Aorta (tissue), 5 donors: ENCODE measurements at regions not wholly inside any gene's neighbourhood (a gene's known extent, or its start where the extent isn't known, plus 50 kb on each side); places are given as distances from the start of the nearest gene placed in this dataset.
A peak's percentile ranks its signal among the peaks of the same experiment; 100 is the strongest.

Experiments used
- ATAC-seq: fragments of 200-7000 bp; cut with Tn5 transposase; one replicate; pipeline ENCODE4 v1.9.1; 2022; ENCODE audit warnings: moderate library complexity; ENCODE audit not compliant: low FRiP score
- DNase-seq, 2 donors: peaks; one replicate each; pipeline ENCODE4 v3.0.0-alpha.2; 2020
- H3K27ac ChIP-seq, 2 donors: one replicate each; pipeline ENCODE4 v1.5.1; 2013; ENCODE audit warnings: low read length in 2 of 2, mild to moderate bottlenecking in 2 of 2, moderate library complexity in 2 of 2, control low read depth in 1 of 2, inconsistent platforms in 1 of 2, low read depth in 1 of 2
- H3K27me3 ChIP-seq, 2 donors: one replicate each; pipeline ENCODE4 v1.6.1; 2013; ENCODE audit warnings: control low read depth in 1 of 2, low read length in 1 of 2, mild to moderate bottlenecking in 1 of 2, moderate library complexity in 1 of 2; ENCODE audit not compliant: insufficient read depth in 2 of 2, control insufficient read depth in 1 of 2
- H3K36me3 ChIP-seq, 2 donors: one replicate each; pipeline ENCODE4 v1.6.1; 2013; ENCODE audit warnings: control low read depth in 1 of 2, low read length in 1 of 2, mild to moderate bottlenecking in 1 of 2; ENCODE audit not compliant: insufficient read depth in 2 of 2, control insufficient read depth in 1 of 2
- H3K4me1 ChIP-seq, 2 donors: one replicate each; pipeline ENCODE4 v1.6.1; 2013; ENCODE audit warnings: low read length in 2 of 2, control low read depth in 1 of 2, mild to moderate bottlenecking in 1 of 2, moderate library complexity in 1 of 2; ENCODE audit not compliant: insufficient read depth in 2 of 2, control insufficient read depth in 1 of 2
- H3K4me3 ChIP-seq, 2 donors: one replicate each; pipeline ENCODE4 v1.5.1; 2013; ENCODE audit warnings: low read length in 2 of 2, control low read depth in 1 of 2, mild to moderate bottlenecking in 1 of 2
- H3K9me3 ChIP-seq: one replicate; pipeline ENCODE4 v1.6.1; 2013; ENCODE audit warnings: mild to moderate bottlenecking, low read length; ENCODE audit not compliant: control insufficient read depth
- WGBS, 2 donors: extraction: QIAGEN DNeasy Blood & Tissue Kit; methylation state at CpG; one replicate each; pipeline ENCODE4 v1.1.7; 2013; 5-methylcytosine and 5-hydroxymethylcytosine counted together
- intact Hi-C, 2 donors: fragments of 100-400 bp; cut with DNase I; formaldehyde crosslinking; loops; one replicate each; pipeline versions ENCODE4 v1.14.2 to v1.15.0; 2022
- donor health status: healthy with polysubstance abuse.
- donor health status: Bipolar disorder and iron deficiency.
- donor health status: DM: no; HTN: no; CAD: no.
- donor health status: DM: no; HTN: no; CAD: no.
- donor health status: DM: yes; HTN: yes; CAD: no.

DNA sequence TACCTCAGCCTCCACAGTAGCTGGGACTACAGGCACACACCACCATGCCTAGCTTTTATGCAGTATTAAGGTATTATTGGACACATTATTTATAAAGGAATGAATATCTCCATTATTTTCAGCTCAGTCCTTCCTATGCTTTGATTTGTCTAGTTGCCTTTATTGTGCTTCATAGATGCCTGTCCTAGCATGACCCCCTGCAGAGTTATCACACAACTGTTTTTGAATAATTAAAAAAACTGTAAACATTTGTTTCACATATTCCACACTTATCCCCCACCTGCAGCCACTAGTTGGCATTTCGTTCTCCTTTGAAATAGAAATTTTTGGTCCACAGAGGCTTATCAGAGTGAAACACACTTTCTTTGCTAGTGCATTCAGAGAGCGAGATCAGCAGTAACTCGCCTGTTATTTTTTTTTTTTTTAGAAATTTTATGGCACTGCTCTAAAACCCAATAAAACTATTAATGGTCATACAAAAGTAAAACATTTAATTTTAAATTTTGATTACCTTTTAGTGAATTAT, 151.8 kb upstream of the RASA1 start:
- ATAC-seq (no peak), DNase-seq (no peak)
- H3K4me1 ChIP-seq: peaks cover 0 to 4% of the 10 kb centered on the region in 2 donors
- no peaks in the 10 kb centered on the region for H3K27me3 ChIP-seq
- no peak overlapping the region for H3K4me3 ChIP-seq
- H3K27ac ChIP-seq: no peak overlapping the region
- WGBS, 2 donors: 58 to 84% methylated on average over 3 of the region's 3 CpGs
- intact Hi-C loops: no loop called here
- H3K36me3 ChIP-seq: no peaks in the 10 kb centered on the region
- no peaks in the 10 kb centered on the region for H3K9me3 ChIP-seq

DNA sequence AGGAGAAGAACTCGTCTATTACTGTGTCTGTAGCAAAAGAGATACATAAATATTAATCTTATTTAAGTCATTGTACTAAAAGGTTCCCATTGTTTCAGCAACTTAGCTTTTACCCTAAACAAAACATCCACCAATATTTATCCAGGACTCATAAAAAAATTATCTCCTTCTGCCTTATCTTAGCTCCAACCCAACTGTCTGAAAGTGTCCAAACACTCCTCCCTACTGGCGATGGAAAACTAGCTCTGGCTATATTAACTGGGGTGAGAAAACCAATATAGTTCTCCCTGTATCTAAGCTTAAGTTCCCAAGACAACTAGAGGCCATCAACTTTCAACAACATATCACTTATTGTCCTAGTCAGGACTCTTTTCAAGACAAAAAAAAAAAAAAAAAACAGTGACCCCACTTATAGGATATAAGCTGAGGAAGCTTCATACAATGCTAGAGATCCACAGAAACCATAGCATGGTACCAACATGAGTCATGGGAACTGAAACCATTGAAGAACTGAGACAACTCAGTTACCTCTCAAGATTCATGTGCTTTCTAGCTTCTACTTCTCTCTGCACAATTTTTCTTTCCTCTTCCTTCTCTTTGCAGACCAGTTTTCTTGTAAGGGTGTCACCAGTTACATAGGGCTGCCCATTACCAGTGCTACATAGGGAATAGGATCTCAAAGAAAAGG, 150.7 kb upstream of the RASA1 start:
- H3K27ac ChIP-seq: no peak overlapping the region
- intact Hi-C loops: no loop called here
- H3K4me3 ChIP-seq: no peak overlapping the region
- peaks cover under 1 to 4% of the 10 kb centered on the region in 2 donors for H3K4me1 ChIP-seq
- ATAC-seq: no peak
- H3K36me3 ChIP-seq: no peaks in the 10 kb centered on the region
- H3K27me3 ChIP-seq: no peaks in the 10 kb centered on the region
- no peak for DNase-seq
- no peaks in the 10 kb centered on the region for H3K9me3 ChIP-seq
- WGBS, 2 donors: 84 to 89% methylated on average over 2 of the region's 2 CpGs

DNA sequence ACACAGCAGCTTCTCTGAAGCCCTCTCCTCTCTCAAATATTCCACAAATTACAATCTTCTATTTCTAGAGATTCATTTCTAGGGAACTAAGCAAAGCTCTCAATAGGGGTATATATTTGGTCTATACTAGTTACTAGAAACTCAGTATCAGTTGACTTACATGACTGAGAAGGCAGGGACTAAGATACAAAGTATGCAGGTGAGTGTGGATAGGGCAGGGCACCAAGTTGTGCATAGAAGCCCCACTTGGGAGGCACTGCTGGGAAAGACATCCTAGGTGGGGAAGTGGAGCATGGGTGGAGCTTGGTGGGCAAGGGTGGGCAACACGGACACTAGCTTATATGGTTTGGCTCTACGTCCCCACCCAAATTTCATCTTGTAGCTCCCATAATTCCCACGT, 148.1 kb upstream of the RASA1 start:
- DNase-seq: no peak
- intact Hi-C loops: no loop called here
- Histone ChIP-seq H3K9me3 (no peaks in the 10 kb centered on the region), H3K4me3 (no peak overlapping the region), H3K36me3 (no peaks in the 10 kb centered on the region), H3K4me1 (peaks cover 4 to 6% of the 10 kb centered on the region in 2 donors), H3K27ac (no peak overlapping the region), H3K27me3 (no peaks in the 10 kb centered on the region)
- ATAC-seq: no peak
- 97 to 98% methylated on average over 3 of the region's 3 CpGs for WGBS, 2 donors

DNA sequence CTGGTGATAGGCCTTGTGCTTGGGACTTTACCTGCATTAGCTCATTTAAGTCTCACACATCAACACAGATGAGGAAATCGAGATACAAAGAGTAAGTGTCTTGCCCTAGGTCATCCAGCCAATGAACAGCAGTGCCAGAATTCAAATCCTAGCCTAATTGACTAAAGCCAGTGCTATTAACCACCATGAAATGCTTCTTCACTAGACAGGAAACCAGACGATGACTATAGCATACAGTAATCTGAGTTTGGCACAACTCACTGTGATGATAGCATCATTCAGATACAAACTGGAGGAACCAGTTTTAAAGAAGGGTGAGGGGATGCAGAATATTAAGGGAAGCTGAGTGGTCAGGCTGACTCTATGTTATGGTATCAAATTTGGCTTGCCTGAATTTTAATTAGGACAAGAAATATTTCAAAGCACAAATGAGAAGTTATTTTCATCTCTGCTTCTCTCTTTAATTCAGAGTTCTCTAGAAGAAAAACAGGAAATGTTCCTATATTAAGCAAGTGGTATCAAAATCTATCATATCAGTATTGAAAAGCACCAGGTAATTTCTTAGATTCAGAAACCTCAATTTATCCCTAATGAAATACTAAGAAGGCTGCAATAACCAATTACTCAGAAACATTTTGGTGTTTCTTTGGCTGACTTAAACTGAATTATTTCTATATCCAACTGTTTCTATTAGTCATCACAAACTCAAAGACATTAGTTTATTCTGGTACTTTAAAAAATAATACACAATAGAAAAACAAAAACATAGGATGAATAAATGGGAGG, 147.0 kb upstream of the RASA1 start:
- DNase-seq: no peak
- no peaks in the 10 kb centered on the region for H3K36me3 ChIP-seq
- H3K4me1 ChIP-seq: peaks cover 4 to 6% of the 10 kb centered on the region in 2 donors
- ATAC-seq: no peak
- H3K27me3 ChIP-seq: no peaks in the 10 kb centered on the region
- H3K27ac ChIP-seq: peak overlapping the region; percentile 87 to 92
- no peak overlapping the region for H3K4me3 ChIP-seq
- WGBS, 2 donors: 11 to 18% methylated on average over 2 of the region's 2 CpGs
- no peaks in the 10 kb centered on the region for H3K9me3 ChIP-seq
- intact Hi-C loops: loop anchor here in 1 of 2 donors (5.0 kb wide), 1 partner anchor 147 kb away; the partner anchor contains the start of gene RASA1

DNA sequence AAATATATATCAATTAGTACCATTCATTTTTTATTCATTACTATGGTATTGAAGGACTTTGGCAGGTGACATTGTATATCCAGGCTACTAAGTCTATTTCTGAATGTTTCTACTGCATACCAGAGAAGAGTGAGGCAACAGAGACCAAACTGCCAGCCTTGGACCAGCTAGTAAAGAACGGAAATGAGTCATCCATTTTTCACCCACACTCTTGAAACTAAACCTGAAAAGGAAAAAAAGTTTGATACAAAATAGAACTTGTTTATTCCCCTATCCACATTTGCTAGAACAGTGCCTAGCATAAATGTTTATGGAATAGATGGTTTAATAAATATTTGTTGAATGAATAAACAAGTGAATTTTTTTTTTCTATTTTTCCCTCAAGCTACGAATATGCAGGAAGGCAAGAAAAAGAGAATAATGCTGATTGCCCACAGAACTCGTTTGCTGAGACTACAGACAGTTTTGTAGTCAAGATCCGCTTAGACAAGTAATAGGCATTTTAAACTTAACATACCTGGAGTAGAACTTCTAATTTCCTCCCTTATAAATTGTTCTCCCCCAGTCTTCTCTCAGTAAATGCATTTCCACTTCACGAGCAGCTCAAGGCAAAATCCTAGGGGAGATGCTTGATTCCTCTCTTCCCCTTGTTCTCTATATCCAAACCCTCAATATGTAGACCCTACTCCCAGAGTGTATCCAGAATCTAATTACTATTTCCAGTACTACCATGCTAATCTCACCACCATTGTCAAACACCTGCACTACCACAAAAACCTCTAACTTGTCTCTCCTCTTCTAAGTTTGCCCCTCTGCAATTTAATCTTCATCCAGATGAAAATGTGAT, 146.2 kb upstream of the RASA1 start:
- peaks cover 4 to 6% of the 10 kb centered on the region in 2 donors for H3K4me1 ChIP-seq
- no peak overlapping the region for H3K4me3 ChIP-seq
- no peaks in the 10 kb centered on the region for H3K27me3 ChIP-seq
- peak overlapping the region; percentile 78 to 96 for H3K27ac ChIP-seq
- intact Hi-C loops: loop anchor here in 1 of 2 donors (5.0 kb wide), 1 partner anchor 146 kb away; the partner anchor contains the start of gene RASA1
- H3K9me3 ChIP-seq: no peaks in the 10 kb centered on the region
- DNase-seq (no peak), ATAC-seq (peak; percentile 80)
- WGBS, 2 donors: 29 to 35% methylated on average over 5 of the region's 5 CpGs
- no peaks in the 10 kb centered on the region for H3K36me3 ChIP-seq

DNA sequence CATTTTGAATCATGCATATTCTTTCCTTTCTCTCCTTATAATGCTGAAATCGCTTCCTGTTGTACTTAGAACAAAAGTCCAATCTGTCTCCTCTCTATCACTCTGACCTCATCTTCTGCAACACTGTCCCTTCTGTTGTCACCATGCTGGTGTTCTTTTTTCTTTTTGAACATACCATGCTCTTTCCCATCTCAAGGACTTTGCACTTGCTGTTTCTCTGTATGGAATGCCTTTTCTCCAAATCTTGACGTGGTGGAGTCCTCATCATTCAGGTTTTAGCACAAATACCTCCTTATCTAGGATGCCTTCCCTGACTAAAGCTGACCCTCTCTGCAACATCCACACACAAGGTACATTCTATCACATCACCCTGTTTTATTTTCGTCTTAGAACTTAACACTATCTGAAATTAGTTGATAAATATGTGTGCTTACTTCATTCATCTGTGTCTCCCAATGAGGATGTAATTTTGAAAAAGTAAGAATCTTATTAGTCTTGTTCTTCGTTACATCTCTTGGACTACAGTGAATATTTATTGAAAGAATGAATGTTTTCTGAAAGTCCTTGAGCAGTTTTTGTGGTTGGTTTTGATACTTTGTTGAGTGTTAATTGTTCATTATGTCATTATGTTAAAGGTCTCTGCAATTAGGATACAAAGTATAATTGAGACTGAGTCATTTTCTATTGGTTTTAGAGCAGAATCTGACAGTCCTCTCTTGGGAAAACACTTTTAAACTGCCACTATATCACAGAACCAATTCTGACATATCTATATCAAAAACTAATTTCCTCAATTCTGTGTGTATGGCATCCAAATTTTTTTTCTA, 145.3 kb upstream of the RASA1 start:
- no peaks in the 10 kb centered on the region for H3K36me3 ChIP-seq
- no peaks in the 10 kb centered on the region for H3K9me3 ChIP-seq
- peak overlapping the region; percentile 71 to 96 for H3K27ac ChIP-seq
- DNase-seq (no peak), ATAC-seq (no peak)
- 88 to 90% methylated on average over 4 of the region's 4 CpGs for WGBS, 2 donors
- H3K4me1 ChIP-seq: peaks cover 4 to 6% of the 10 kb centered on the region in 2 donors
- H3K4me3 ChIP-seq: no peak overlapping the region
- intact Hi-C loops: loop anchor here in 1 of 2 donors (5.0 kb wide), 1 partner anchor 145 kb away; the partner anchor contains the start of gene RASA1
- no peaks in the 10 kb centered on the region for H3K27me3 ChIP-seq

DNA sequence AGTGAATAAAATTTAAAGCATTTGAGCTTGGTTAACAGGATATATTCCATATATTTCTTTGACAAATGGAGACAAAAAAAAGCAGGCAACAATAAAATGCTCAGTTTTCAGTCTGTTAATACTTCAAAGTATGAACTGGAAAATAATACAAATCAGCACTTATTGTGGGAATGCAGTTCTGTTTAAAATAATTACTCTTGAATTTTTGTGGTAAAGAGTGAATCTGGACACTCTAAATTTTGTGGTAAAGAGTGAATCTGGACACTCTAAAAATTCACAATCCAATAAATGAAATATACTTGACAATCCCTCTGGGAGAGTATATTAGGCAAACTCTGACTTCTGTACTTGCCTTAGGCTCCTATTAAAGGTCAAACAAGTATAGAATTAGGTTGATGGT, 141.9 kb upstream of the RASA1 start:
- Histone ChIP-seq H3K4me1 (peaks cover 3 to 4% of the 10 kb centered on the region in 2 donors), H3K36me3 (no peaks in the 10 kb centered on the region), H3K4me3 (no peak overlapping the region), H3K27ac (no peak overlapping the region), H3K9me3 (no peaks in the 10 kb centered on the region), H3K27me3 (no peaks in the 10 kb centered on the region)
- ATAC-seq (no peak), DNase-seq (no peak)
- intact Hi-C loops: no loop called here

DNA sequence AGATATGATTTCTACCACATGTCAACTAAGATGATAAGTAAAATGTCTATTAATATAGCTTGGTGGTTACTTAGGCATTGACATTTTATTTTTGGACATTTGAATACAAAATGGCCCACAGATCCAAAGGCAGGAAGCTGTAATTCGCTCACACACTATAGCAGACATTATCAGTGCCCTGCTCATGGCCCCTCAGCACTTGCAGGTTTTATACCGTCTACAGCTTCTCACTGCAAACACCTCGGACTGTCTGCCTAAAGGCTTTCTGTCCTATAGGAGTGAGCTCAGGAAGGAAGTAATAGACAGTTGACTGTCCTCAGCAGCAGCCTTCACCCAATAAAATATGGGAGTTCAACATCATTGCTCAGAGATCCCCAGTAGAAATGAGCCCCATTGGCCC, 140.8 kb upstream of the RASA1 start:
- ATAC-seq: no peak
- H3K27me3 ChIP-seq: no peaks in the 10 kb centered on the region
- H3K4me1 ChIP-seq: peaks cover 3 to 4% of the 10 kb centered on the region in 2 donors
- H3K9me3 ChIP-seq: no peaks in the 10 kb centered on the region
- H3K4me3 ChIP-seq: no peak overlapping the region
- WGBS, 2 donors: 70 to 94% methylated on average over 3 of the region's 3 CpGs
- intact Hi-C loops: no loop called here
- no peak for DNase-seq
- H3K36me3 ChIP-seq: no peaks in the 10 kb centered on the region
- H3K27ac ChIP-seq: no peak overlapping the region
